ENCODE measurements at regions not wholly inside any gene's neighbourhood (a gene's known extent, or its start where the extent isn't known, plus 50 kb on each side); places are given as distances from the start of the nearest gene placed in this dataset.

GRCh38 chr2:136189221-136189782, 71.4 kb upstream of the CXCR4 start:
- TF ChIP-seq CTCF (IDR thresholded peaks at IDR 0.05): no peak
- no peaks in the 10 kb centered on the region for H3K4me1 Mint-ChIP-seq (ENCODE audit: low read depth)
- Histone ChIP-seq H3K4me1 (ENCODE audit: insufficient read depth, low read length) (no peaks in the 10 kb centered on the region), H3K4me3 (ENCODE audit: low read length) (no peak overlapping the region), H3K27me3 (ENCODE audit: control insufficient read depth in 1 of 2, insufficient read depth in 2 of 2, low read length in 2 of 2) (no peaks in the 10 kb centered on the region), H3K36me3 (ENCODE audit: insufficient read depth, low read length) (no peaks in the 10 kb centered on the region), H3K27ac (ENCODE audit: low read depth in 1 of 2, low read length in 2 of 2) (no peak overlapping the region), H3K9me3 (ENCODE audit: control insufficient read depth in 1 of 2, insufficient read depth in 1 of 2, low read length in 2 of 2) (no peaks in the 10 kb centered on the region)
- CTCF ChIA-PET: no interaction called here
- POLR2A ChIA-PET: interaction anchor here (1.4 kb wide), 1 partner anchor 8 kb away, joined by 3 read pairs; no protein-coding TSS in a partner anchor
- H3K36me3 Mint-ChIP-seq (ENCODE audit: low read depth): no peaks in the 10 kb centered on the region
- H3K27me3 Mint-ChIP-seq: no peaks in the 10 kb centered on the region
- DNase-seq (no peak), ATAC-seq (ENCODE audit: poor library complexity) (no peak)
- no peaks in the 10 kb centered on the region for H3K9me3 Mint-ChIP-seq
- no peak overlapping the region for H3K4me3 Mint-ChIP-seq
- no peak overlapping the region for H3K27ac Mint-ChIP-seq
- intact Hi-C loops (cut with DNase I, micrococcal nuclease): no loop called here

DNA sequence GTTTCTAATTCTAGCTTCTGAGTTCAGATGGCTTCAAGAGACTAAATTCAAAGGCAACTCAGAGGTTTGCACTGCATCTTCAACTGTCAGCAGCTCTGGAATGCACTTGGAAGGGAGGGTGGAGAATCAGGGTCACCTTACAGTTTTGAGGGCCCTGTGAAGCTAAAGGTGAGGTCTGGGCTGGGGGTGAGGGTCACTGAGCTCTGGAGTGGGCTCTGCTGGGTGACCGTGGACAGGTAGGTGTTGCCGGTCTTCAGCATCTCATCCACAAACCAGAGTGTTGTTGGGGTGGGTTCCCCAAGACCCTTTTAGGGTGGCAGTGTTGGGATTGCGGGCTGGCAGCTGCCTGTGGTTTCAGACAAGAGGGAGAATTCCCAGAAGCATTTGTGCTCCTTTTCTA, 70.1 kb upstream of the CXCR4 start:
- Mint-ChIP-seq H3K4me3 (no peak overlapping the region), H3K9me3 (no peaks in the 10 kb centered on the region), H3K27ac (no peak overlapping the region), H3K4me1 (ENCODE audit: low read depth) (no peaks in the 10 kb centered on the region), H3K36me3 (ENCODE audit: low read depth) (no peaks in the 10 kb centered on the region), H3K27me3 (no peaks in the 10 kb centered on the region)
- H3K9me3 ChIP-seq (ENCODE audit: control insufficient read depth in 1 of 2, insufficient read depth in 1 of 2, low read length in 2 of 2): no peaks in the 10 kb centered on the region
- no peak for ATAC-seq (ENCODE audit: poor library complexity)
- TF ChIP-seq CTCF (IDR thresholded peaks at IDR 0.05): no peak
- no peak overlapping the region for H3K27ac ChIP-seq (ENCODE audit: low read depth in 1 of 2, low read length in 2 of 2)
- no peaks in the 10 kb centered on the region for H3K27me3 ChIP-seq (ENCODE audit: control insufficient read depth in 1 of 2, insufficient read depth in 2 of 2, low read length in 2 of 2)
- no peaks in the 10 kb centered on the region for H3K36me3 ChIP-seq (ENCODE audit: insufficient read depth, low read length)
- H3K4me1 ChIP-seq (ENCODE audit: insufficient read depth, low read length): no peaks in the 10 kb centered on the region
- ChIA-PET CTCF (no interaction called here), POLR2A (interaction anchor here (1.0 kb wide), 1 partner anchor 52 kb away, joined by 3 read pairs; no protein-coding TSS in a partner anchor)
- DNase-seq: no peak
- intact Hi-C loops (cut with DNase I, micrococcal nuclease): no loop called here
- no peak overlapping the region for H3K4me3 ChIP-seq (ENCODE audit: low read length)

DNA sequence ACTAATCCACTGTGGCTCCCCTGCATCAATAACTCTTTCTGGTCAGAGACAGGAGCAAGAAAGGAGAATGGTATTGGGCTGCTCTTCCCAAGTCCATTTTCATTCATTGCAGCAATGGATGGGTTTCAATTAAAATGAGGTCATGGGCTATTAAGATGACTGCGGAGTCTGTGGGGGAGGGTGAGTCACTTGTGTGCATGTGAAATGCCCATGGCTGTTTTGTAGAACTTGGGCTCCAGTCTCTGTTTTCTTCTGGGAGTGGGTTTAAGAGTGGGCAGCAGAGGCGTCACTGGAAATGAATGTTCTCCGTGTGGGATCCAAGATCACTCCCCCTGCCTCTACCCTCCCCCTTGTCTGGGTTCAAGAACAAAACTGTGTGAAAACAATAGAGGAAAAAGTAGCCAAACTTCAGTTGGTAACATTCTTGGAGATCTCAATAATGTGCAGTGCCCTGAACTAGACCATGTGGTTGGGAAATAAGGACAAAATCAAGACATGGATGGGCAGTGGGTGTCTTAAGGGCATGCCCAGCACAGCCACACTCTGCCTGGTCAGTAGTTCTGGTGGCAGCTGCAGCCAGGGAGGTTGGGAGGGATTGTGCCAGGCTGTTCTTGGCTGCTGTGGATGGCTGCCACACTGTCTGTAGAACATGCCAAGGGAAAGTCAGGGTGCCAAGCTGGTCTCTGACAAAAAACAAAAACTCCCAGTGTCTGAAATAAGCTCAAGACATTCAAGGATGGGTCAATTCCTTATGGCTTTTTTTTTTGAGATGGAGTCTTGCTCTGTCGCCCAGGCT, 68.2 kb upstream of the CXCR4 start:
- no peak for DNase-seq
- TF ChIP-seq CTCF (IDR thresholded peaks at IDR 0.05): no peak
- no peaks in the 10 kb centered on the region for H3K27me3 Mint-ChIP-seq
- no peak overlapping the region for H3K27ac Mint-ChIP-seq
- Histone ChIP-seq H3K9me3 (ENCODE audit: control insufficient read depth in 1 of 2, insufficient read depth in 1 of 2, low read length in 2 of 2) (no peaks in the 10 kb centered on the region), H3K4me1 (ENCODE audit: insufficient read depth, low read length) (no peaks in the 10 kb centered on the region), H3K27ac (ENCODE audit: low read depth in 1 of 2, low read length in 2 of 2) (no peak overlapping the region), H3K4me3 (ENCODE audit: low read length) (no peak overlapping the region), H3K36me3 (ENCODE audit: insufficient read depth, low read length) (no peaks in the 10 kb centered on the region), H3K27me3 (ENCODE audit: control insufficient read depth in 1 of 2, insufficient read depth in 2 of 2, low read length in 2 of 2) (no peaks in the 10 kb centered on the region)
- no peak for ATAC-seq (ENCODE audit: poor library complexity)
- H3K4me3 Mint-ChIP-seq: no peak overlapping the region
- POLR2A ChIA-PET: interaction anchor here (0.6 kb wide), 1 partner anchor 8 kb away, joined by 3 read pairs; no protein-coding TSS in a partner anchor
- H3K9me3 Mint-ChIP-seq: no peaks in the 10 kb centered on the region
- H3K36me3 Mint-ChIP-seq (ENCODE audit: low read depth): no peaks in the 10 kb centered on the region
- CTCF ChIA-PET: interaction anchor here (1.0 kb wide), 1 partner anchor 52 kb away, joined by 4 read pairs; no protein-coding TSS in a partner anchor
- H3K4me1 Mint-ChIP-seq (ENCODE audit: low read depth): no peaks in the 10 kb centered on the region
- intact Hi-C loops (cut with DNase I, micrococcal nuclease): no loop called here
